PFSK-1 (cell line): ENCODE measurements at regions not wholly inside any gene's neighbourhood (a gene's known extent, or its start where the extent isn't known, plus 50 kb on each side); places are given as distances from the start of the nearest gene placed in this dataset.

ENCODE experiments used
- FOXP2 ChIP-seq: optimal IDR thresholded peaks from 2 replicates; pipeline ENCODE3; 2011; ENCODE audit warnings: borderline replicate concordance, control low read depth, inconsistent platforms; ENCODE audit not compliant: insufficient read depth; ENCODE audit errors: extremely low read length, extremely low read depth
- POLR2AphosphoS5 ChIP-seq: IDR thresholded peaks from 2 replicates; pipeline ENCODE4 v1.6.1; 2012; ENCODE audit warnings: low read depth, mild to moderate bottlenecking, control low read depth, low read length, moderate library complexity
- REST ChIP-seq, 2 experiments: IDR thresholded peaks; 2 replicates each; pipeline versions ENCODE4 v1.6.1 to v1.8.0; 2011 to 2012; ENCODE audit warnings: low read depth in 2 of 2, low read length in 2 of 2, control low read depth in 1 of 2, inconsistent platforms in 1 of 2, mild to moderate bottlenecking in 1 of 2, moderate library complexity in 1 of 2; ENCODE audit not compliant: insufficient read depth in 1 of 2
- SIN3A ChIP-seq: IDR thresholded peaks from 2 replicates; pipeline ENCODE4 v1.6.1; 2012; ENCODE audit warnings: mild to moderate bottlenecking, low read length, moderate library complexity, borderline replicate concordance; ENCODE audit not compliant: insufficient read depth
- TAF1 ChIP-seq: IDR thresholded peaks from 2 replicates; pipeline ENCODE4 v1.6.1; 2012; ENCODE audit warnings: low read length, control low read depth, borderline replicate concordance; ENCODE audit not compliant: insufficient read depth

DNA sequence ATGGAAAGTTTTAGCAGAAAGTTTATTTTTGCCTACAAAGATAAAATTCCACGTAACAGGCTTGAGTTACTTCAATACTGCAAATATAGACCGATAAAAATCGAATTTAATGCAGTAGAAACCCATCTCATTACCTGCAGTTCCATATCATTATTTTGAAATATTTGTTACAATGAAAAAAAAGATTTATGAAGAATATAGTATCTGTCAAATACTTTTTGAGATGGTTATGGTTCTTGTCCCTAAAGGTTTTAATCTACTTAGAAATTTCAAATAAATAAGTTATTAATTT, 273.5 kb downstream of the ADAMTS20 start:
- TF ChIP-seq SIN3A (no peak), REST (IDR thresholded peaks at IDR 0.05; ENCODE audit: insufficient read depth in 1 of 2, low read depth in 2 of 2, low read length in 2 of 2) (no peak), POLR2AphosphoS5 (no peak), TAF1 (no peak), FOXP2 (no peak)
